Anterior cingulate cortex (tissue), 58 donors: ENCODE measurements at regions not wholly inside any gene's neighbourhood (a gene's known extent, or its start where the extent isn't known, plus 50 kb on each side); places are given as distances from the start of the nearest gene placed in this dataset.

Experiments
- DNase-seq, 58 donors: peaks; one replicate each; lab custom pipeline; 2025; lab: John Stamatoyannopoulos, UW

DNA sequence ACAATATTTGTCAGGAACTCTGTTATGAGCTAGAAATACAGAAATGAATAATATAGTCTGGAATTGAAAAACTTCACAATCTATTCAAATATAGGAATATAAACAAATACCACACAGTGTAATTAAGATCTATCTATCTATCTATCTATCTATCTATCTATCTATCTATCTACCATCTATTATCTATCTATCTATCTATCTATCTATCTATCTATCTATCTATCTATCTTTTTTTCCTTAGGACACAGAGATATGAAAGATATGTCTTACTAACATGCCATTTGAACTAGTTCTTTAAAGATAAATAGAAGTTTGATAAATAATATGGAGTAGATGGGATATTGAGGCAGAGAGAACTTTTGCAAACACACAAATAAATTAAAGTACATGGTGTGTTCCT, 357.8 kb downstream of the PARP8 start:
- DNase-seq, result no peak

DNA sequence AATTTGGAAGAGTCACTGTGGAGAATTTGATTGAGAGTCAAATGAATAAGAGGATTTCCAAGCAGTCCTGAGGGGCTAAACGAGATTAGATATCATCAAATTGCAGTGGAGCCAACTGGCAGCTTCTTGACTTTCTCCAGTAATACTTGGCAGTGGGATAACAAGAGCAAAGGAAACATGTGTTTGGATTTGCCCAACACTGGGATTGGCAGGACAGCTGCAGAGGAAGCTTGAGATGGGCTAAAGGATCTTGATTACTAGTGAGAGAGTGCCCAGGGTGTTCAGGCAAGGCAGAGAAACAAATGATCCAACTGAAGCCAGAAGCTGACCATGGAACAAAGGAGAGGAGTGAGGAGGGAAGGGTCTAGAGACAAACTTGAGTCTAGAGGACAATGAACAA, 356.0 kb upstream of the ISL1 start:
- DNase-seq, result no peak

DNA sequence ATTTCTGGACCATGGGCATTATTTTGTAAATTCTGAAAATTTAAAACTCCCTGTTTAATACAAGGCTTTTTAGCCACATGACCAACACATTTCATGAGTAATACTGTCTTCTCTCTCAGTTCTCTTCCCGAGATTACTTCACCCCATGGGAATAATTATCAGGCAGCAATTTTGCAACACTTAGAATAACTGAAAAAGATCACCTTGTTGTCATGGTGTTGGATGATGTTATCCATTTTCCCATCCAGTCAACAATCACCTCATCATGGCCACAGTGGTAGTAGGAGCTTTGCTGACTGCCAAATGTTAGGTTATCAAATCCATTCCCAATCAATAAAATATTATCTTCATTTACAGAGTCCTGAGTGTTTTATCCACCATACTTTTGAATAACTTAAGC, 354.9 kb upstream of the ISL1 start:
- no peak for DNase-seq

DNA sequence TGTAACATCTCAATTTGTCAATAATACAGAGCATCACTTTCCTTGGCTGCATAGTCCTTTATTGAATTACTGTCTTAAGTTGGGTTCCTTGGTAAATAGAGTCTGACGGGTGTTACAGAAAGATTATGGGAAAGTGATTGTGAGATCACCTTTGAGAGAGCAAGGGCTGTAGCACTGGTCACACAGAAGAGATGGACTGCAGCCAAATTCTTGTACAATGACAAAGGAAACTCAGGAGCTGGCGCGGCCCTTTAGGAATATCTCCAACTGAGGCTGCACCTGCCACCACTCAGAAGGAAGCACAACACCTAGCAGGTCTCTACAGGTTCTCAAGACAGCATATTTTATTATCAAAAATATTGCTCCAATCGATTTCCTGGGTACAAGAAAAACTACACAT, 350.0 kb upstream of the ISL1 start:
- DNase-seq, result no peak

DNA sequence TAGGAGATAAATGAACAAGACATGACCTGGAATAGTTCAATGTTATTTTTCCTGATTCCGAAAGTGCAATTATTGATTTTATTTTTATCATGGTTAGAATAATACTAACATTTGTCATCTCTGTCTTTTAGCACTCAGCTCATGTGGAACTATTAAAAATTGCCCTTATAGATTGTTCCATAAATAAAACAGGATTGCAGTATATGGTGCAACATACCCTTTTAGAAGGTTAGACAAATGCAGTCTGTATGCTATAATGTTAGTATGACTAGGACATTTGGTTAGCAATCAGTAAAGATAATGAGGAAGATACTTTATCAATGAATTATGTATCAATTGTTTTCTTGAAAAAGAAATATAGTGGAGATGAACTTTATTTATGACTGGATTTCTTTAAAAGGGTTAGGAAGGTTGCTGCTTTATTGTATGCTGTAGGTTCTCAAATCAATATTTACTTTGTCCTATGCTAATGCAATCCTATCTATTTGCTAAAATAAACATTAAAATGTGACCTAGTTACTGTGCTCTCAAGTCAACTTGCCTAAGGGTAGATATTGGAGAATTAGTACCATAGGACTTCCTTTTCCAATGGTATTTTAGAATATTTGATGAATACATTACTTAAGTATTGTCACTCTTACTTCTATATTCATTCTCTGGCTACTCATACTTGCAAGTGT, 348.9 kb upstream of the ISL1 start:
- no peak for DNase-seq

- no peak for DNase-seq
Measured at GRCh38 chr5:51039424-51040329, 343.6 kb upstream of the ISL1 start.

DNA sequence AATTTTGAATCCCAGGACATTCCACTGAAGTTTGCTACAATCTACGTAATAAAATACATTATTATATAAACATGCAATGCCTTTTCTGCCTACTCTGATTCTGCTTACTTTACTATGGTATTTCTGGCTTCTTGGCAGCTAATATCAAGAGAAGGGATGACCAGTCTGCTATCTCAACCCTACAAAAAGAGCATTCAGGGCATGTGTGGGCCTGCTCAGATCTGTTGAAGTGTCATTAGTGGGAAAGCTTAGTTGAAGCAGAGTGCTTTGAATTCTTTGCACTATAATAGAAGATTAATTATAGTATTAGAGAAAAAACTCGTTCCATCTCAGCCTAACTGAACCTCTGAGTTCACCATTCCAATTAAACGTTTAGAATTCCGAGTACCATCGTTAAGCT, 339.5 kb upstream of the ISL1 start:
- DNase-seq, result no peak

DNA sequence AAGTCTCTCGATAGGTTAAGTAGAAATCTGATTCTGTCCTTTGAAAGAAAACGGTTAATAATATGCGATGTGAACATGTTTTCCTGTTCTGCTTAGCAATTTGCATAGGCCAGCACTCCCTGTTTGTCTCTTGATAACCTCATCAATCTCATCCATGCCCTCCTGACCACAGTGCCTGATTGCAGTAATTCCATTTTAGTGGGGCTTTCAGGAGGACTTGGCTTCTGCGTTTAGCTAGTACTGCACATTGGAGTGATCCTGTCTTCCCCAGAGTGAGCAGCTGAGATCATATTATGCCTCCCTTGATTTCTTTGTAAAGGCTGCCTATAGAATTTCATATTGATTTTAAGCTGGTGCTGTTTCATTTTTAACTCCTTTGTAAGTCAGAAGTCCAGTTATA, 335.9 kb upstream of the ISL1 start:
- no peak for DNase-seq

GRCh38 chr5:51053361-51053760, 329.9 kb upstream of the ISL1 start:
- DNase-seq, result no peak

DNA sequence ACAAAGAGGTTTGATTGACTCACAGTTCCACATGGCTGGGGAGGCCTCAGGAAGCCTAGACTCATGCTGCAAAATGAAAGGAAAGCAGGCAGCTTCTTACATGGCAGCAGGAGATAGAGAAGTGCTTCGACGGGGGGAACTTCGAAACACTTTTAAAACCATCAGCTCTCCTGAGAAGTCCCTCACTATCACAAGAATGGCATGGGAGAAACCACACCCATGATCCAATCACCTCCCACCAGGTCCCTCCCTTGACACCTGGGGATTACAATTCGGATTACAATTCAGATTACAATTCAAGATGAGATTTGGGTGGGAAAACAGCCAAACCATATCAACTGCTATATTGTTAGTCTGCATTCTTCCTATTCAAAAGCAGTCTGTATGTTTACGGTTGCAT, 322.3 kb upstream of the ISL1 start:
- DNase-seq, result no peak

DNA sequence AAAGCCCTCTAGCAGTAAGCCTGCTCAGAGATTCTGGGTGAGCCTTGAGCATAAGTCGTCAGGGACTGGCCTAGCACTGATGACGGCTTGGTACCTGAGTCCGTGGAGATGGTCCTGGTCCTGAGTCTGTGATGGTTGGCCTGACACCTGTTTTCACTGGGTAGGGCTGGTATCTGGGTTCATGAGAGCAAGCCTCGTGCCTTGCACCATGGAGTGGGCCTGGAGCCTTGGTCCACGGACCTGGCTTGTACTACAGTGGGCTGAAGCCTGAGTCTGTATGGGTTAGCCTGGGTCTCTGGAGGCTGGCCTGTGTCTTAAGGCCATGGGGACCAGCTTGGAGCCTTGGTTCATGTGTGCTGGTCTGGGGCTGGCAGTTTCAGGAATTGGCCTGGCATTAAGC, 310.3 kb upstream of the ISL1 start:
- no peak for DNase-seq

GRCh38 chr5:51082741-51083140, 300.5 kb upstream of the ISL1 start:
- DNase-seq, result no peak

DNA sequence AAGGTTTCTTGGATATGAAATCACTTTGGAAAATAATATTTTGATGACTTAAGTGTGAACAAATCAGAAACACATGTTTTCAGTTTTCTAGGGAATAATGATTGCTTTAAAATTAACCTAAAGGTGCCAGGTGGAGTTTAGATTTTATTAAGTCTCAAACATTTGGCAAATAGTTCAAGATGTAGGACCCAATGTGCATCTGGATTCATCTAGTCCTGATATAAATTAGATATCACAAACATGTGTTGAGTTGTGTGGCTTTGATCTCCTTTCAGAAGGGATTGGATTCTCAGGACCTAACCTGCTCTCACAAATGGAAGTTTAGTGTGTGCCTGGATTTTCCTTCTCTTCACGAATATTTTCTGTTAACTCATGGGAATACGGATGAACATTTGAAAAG, 291.4 kb upstream of the ISL1 start:
- no peak for DNase-seq

DNA sequence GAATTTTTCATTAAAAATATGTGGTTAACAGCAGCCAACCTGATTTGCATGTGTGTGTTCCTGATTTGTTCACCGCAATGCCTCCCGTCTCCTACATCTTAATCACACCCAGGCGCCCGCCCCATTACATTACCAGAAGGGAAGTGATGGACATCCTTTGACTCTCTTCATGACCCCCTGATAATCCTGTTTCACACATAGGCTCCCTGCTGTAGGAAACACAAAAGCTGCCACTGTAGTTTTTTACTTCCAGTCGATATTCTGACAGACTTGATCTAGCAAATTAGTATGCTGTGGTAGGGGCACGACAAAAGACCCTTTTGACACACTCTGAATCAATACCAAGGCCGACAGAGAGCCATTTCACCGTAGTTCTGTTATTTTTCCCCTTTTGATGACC, 287.8 kb upstream of the ISL1 start:
- no peak for DNase-seq

GRCh38 chr5:51096859-51097258, 286.4 kb upstream of the ISL1 start:
- no peak for DNase-seq

GRCh38 chr5:51099173-51099853, 283.9 kb upstream of the ISL1 start:
- DNase-seq, result no peak

DNA sequence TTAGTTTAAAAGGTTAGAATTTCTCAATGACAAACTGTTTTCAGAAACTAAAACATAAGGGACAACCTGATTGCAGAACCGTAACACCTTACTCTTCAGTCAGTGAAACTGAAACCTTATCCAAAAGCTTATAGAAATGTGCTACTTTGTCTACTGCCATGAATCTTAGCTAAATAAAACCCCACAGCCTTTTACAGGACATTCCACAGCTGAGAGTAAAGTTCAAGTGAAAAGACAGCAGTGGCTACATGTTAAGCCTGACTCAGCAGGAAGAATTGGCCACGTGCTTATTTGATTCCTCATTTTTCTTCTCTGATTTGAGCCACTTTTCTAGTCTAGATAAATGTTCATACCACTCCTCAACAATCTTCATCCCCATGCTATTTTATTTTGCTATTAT, 278.7 kb upstream of the ISL1 start:
- no peak for DNase-seq

- DNase-seq, result no peak
Measured at GRCh38 chr5:51109786-51110410, 273.4 kb upstream of the ISL1 start.

- DNase-seq, result no peak
Measured at GRCh38 chr5:51131266-51131665, 252.0 kb upstream of the ISL1 start.

- no peak for DNase-seq
Measured at GRCh38 chr5:51138164-51138563, 245.1 kb upstream of the ISL1 start.

GRCh38 chr5:51148437-51148836, 234.8 kb upstream of the ISL1 start:
- no peak for DNase-seq
